ENCODE measurements at regions not wholly inside any gene's neighbourhood (a gene's known extent, or its start where the extent isn't known, plus 50 kb on each side); places are given as distances from the start of the nearest gene placed in this dataset.

DNA sequence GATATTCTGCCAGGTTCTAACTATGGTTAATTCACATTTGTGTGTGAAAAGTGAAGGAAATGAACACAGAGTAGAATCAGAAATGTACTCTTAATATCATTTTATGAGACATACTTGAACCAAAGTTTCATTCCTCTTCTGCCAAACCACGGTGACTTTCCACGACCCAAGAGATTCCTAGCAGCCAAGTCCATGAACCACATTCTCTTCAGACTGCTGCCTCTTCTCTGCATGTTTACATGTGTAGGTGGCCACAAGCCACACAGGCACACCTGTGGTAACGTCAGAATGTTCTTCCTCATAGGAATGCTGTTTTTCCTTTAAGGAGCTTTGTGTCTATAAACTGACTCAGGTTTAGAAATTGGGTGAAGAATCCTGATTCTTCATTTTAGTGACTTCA, 1411.2 kb downstream of the RAPGEF2 start:
- no peak overlapping the region for H3K27ac Mint-ChIP-seq (ENCODE audit: unreplicated experiment)
- no peaks in the 10 kb centered on the region for H3K9me3 Mint-ChIP-seq (ENCODE audit: unreplicated experiment)
- ChIA-PET CTCF (no interaction called here), POLR2A (no interaction called here)
- H3K4me3 ChIP-seq (ENCODE audit: low read depth, low read length) = no peak overlapping the region
- no peak for DNase-seq
- H3K4me3 Mint-ChIP-seq (ENCODE audit: unreplicated experiment) = no peak overlapping the region
- H3K4me1 Mint-ChIP-seq (ENCODE audit: low read depth, unreplicated experiment) = no peaks in the 10 kb centered on the region
- H3K4me1 ChIP-seq = no peaks in the 10 kb centered on the region
- intact Hi-C loops (cut with micrococcal nuclease; ENCODE audit: unreplicated experiment) = no loop called here
- no peaks in the 10 kb centered on the region for H3K36me3 ChIP-seq (ENCODE audit: control insufficient read depth, insufficient read depth, low read length)
- H3K36me3 Mint-ChIP-seq (ENCODE audit: insufficient read depth, unreplicated experiment) = no peaks in the 10 kb centered on the region
- H3K27me3 Mint-ChIP-seq (ENCODE audit: insufficient read depth, unreplicated experiment) = no peaks in the 10 kb centered on the region
- no peaks in the 10 kb centered on the region for H3K9me3 ChIP-seq
- H3K27me3 ChIP-seq (replicated peaks; ENCODE audit: control insufficient read depth, insufficient read depth, low read length) = no peaks in the 10 kb centered on the region
- BruUV-seq (replicated peaks) = no TSS peak
- TF ChIP-seq, protein P1, sequence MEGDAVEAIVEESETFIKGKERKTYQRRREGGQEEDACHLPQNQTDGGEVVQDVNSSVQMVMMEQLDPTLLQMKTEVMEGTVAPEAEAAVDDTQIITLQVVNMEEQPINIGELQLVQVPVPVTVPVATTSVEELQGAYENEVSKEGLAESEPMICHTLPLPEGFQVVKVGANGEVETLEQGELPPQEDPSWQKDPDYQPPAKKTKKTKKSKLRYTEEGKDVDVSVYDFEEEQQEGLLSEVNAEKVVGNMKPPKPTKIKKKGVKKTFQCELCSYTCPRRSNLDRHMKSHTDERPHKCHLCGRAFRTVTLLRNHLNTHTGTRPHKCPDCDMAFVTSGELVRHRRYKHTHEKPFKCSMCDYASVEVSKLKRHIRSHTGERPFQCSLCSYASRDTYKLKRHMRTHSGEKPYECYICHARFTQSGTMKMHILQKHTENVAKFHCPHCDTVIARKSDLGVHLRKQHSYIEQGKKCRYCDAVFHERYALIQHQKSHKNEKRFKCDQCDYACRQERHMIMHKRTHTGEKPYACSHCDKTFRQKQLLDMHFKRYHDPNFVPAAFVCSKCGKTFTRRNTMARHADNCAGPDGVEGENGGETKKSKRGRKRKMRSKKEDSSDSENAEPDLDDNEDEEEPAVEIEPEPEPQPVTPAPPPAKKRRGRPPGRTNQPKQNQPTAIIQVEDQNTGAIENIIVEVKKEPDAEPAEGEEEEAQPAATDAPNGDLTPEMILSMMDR (IDR thresholded peaks at IDR 0.05; ENCODE audit: insufficient read depth in 1 of 2, low read depth in 1 of 2, low read length in 1 of 2, severe bottlenecking in 1 of 2, unreplicated experiment in 1 of 2) = no peak

- POLR2A ChIA-PET = no interaction called here
- BruUV-seq (replicated peaks) = no TSS peak
- CTCF ChIA-PET = no interaction called here
Measured at GRCh38 chr4:160523231-160523630, 1420.4 kb downstream of the RAPGEF2 start.

DNA sequence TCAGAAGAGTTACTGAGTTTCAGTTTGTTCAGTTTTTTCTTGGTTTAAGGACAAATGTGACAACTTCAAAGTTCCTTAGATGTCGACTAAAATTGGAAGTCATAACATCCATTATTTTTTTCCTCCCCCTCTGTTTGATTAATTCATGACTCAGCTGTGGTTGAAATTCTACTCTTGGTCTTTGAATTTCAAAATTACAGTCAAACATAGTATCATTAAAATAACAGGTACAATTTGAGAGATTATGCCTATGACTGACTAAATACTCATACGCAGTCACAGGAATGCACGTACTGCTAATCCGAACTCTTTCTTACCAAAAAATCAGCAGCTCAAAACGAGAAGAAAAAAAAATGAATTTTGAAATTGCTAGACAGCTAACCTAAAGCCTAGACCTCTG, 1434.8 kb downstream of the RAPGEF2 start:
- no peak for DNase-seq
- Histone ChIP-seq H3K9me3 (no peaks in the 10 kb centered on the region), H3K27me3 (replicated peaks; ENCODE audit: control insufficient read depth, insufficient read depth, low read length) (no peaks in the 10 kb centered on the region), H3K4me1 (no peaks in the 10 kb centered on the region), H3K36me3 (ENCODE audit: control insufficient read depth, insufficient read depth, low read length) (no peaks in the 10 kb centered on the region), H3K4me3 (ENCODE audit: low read depth, low read length) (no peak overlapping the region)
- Mint-ChIP-seq H3K4me1 (ENCODE audit: low read depth, unreplicated experiment) (no peaks in the 10 kb centered on the region), H3K27me3 (ENCODE audit: insufficient read depth, unreplicated experiment) (no peaks in the 10 kb centered on the region), H3K4me3 (ENCODE audit: unreplicated experiment) (no peak overlapping the region), H3K9me3 (ENCODE audit: unreplicated experiment) (no peaks in the 10 kb centered on the region), H3K36me3 (ENCODE audit: insufficient read depth, unreplicated experiment) (no peaks in the 10 kb centered on the region), H3K27ac (ENCODE audit: unreplicated experiment) (no peak overlapping the region)
- intact Hi-C loops (cut with micrococcal nuclease; ENCODE audit: unreplicated experiment) = no loop called here
- POLR2A ChIA-PET = no interaction called here
- CTCF ChIA-PET = no interaction called here
- no TSS peak for BruUV-seq (replicated peaks)
- TF ChIP-seq, protein P1 (IDR thresholded peaks at IDR 0.05; ENCODE audit: insufficient read depth in 1 of 2, low read depth in 1 of 2, low read length in 1 of 2, severe bottlenecking in 1 of 2, unreplicated experiment in 1 of 2) = no peak

More at GRCh38 chr4:160523231-160523630, 1420.4 kb downstream of the RAPGEF2 start:
- TF ChIP-seq, protein P1 (IDR thresholded peaks at IDR 0.05; ENCODE audit: insufficient read depth in 1 of 2, low read depth in 1 of 2, low read length in 1 of 2, severe bottlenecking in 1 of 2, unreplicated experiment in 1 of 2) = no peak
- Histone ChIP-seq H3K4me1 (no peaks in the 10 kb centered on the region), H3K4me3 (ENCODE audit: low read depth, low read length) (no peak overlapping the region), H3K36me3 (ENCODE audit: control insufficient read depth, insufficient read depth, low read length) (no peaks in the 10 kb centered on the region), H3K27me3 (replicated peaks; ENCODE audit: control insufficient read depth, insufficient read depth, low read length) (no peaks in the 10 kb centered on the region), H3K9me3 (no peaks in the 10 kb centered on the region)
- Mint-ChIP-seq H3K36me3 (ENCODE audit: insufficient read depth, unreplicated experiment) (no peaks in the 10 kb centered on the region), H3K27ac (ENCODE audit: unreplicated experiment) (no peak overlapping the region), H3K27me3 (ENCODE audit: insufficient read depth, unreplicated experiment) (no peaks in the 10 kb centered on the region), H3K4me3 (ENCODE audit: unreplicated experiment) (no peak overlapping the region), H3K4me1 (ENCODE audit: low read depth, unreplicated experiment) (no peaks in the 10 kb centered on the region), H3K9me3 (ENCODE audit: unreplicated experiment) (no peaks in the 10 kb centered on the region)
- DNase-seq = no peak
- intact Hi-C loops (cut with micrococcal nuclease; ENCODE audit: unreplicated experiment) = no loop called here

Measured in Caco-2 (cell line).